GM18508 (cell line): ENCODE measurements at regions not wholly inside any gene's neighbourhood (a gene's known extent, or its start where the extent isn't known, plus 50 kb on each side); places are given as distances from the start of the nearest gene placed in this dataset.

Source experiments
- ATAC-seq: cut with Tn5 transposase; IDR thresholded peaks from one replicate; pipeline ENCODE4 v1.9.1; 2021; ENCODE audit warnings: moderate number of reproducible peaks; ENCODE audit not compliant: insufficient read depth, unreplicated experiment

DNA sequence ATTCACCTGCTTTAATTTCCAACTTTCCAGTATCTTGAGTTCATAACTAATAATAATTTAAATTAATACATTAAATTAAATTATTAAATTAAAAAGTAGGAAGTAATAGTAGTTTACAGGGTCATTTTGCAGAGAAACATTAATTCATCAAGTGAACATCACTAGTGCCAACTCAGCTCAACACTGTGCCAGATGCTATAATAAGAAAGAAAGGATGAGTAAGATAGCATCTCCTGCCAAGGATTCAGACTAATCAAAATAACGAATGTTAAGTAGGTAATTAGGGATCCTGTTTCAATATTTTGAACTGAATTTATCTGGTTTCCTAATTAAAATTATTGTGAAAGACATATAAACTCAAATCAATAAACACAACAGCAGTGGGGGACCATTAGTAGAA is 596.7 kb downstream of the SLC6A15 start:
- no peak for ATAC-seq

- ATAC-seq = no peak
Observed at GRCh38 chr12:84313323-84313675, 599.3 kb downstream of the SLC6A15 start.

- ATAC-seq = no peak
Observed at GRCh38 chr12:84308211-84308610, 604.4 kb downstream of the SLC6A15 start.

DNA sequence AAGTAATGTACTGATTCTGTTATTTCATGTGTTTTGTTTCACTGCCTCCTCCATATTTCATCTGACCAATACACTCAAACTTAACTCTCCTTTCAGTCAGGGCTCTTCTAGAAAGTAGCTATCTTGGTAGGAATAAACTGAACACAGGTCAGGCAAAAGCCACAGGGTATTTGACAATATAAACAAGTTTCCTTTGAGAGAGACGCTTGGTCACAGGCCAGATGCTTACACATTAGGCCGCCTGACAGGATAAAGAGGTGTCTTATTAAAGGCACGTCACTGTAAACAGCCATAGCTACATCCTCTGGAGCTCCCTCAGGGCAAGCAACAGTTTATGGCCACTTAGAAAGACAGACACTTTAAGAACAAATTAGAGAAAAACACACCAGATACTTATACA is 607.5 kb downstream of the SLC6A15 start:
- no peak for ATAC-seq

DNA sequence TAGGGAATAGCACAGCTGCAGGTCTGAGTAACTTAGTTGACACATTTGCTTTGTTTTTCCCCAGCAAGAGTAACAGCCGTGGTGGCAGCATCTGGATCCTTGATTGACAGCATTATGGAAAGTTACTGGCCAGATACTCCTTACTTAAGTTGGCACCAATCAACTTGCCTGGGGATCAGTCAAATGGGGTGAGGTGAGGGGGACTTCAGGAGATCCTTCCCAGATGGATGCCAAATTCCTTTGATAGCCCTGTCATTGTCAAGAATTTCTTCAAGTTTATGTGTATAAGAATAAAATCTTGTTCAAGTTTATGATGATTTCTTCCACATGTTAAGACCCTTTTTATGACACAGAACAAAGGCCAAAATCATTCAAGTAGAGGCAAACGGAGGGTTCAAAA is 618.4 kb downstream of the SLC6A15 start:
- no peak for ATAC-seq

- no peak for ATAC-seq
Observed at GRCh38 chr12:84290168-84290567, 622.4 kb downstream of the SLC6A15 start.

DNA sequence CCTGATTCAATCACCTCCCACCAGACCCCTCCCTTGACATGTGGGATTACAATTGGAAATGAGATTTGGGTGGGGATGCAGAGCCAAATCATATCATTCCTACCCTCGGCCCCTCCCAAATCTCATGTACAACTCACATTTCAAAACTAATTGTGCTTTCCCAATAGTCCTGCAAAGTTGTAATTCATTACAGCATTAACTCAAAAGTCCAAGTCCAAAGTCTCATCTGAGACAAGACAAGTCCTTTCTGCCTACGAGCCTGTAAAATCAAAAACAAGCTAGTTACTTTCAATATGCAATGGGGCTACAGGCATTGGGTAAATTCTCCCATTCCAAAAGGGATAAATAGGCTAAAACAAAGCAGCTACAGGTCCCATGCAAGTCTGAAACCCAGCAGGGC is 634.6 kb downstream of the SLC6A15 start:
- no peak for ATAC-seq

DNA sequence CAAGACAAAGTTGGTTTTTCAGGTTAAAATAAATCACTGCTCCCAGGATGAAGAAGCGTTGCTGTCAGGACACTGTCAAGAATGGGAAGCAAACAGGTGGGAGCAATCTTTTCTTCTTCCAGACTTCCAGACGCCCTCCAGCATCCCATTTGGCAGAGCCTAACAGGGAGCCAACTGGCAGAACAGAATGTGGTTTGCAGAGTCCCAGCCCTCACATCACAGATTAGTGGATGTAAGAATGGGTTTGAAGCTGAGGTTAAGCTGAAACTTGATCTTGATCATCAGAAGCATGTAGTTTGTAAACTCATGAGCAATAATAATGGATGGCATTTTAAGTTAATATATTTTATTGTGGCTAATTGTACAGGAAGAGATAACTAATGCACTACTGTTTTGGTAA is 636.4 kb downstream of the SLC6A15 start:
- no peak for ATAC-seq

GRCh38 chr12:84272324-84272723 is 640.3 kb downstream of the SLC6A15 start:
- ATAC-seq = no peak

- ATAC-seq = no peak
Observed at GRCh38 chr12:84270470-84271140, 642.0 kb downstream of the SLC6A15 start.

GRCh38 chr12:84247931-84248330 is 664.7 kb downstream of the SLC6A15 start:
- ATAC-seq = no peak

DNA sequence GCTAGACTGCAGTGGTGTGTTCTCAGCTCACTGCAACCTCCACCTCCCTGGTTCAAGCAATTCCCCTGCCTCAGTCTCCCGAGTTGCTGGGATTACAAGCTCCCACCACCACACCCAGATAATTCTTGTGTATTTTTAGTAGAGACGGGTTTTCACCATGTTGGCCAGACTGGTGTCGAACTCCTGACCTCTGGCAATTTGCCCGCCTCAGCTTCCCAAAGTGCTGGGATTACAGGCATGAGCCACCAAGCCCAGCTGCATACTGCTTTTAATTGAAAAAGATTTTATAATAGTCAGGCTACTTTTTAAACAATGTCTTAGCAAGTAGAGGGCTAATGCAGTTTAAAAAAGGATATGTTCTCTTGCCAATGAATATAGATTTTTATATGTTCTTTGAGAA is 668.9 kb downstream of the SLC6A15 start:
- ATAC-seq = no peak

DNA sequence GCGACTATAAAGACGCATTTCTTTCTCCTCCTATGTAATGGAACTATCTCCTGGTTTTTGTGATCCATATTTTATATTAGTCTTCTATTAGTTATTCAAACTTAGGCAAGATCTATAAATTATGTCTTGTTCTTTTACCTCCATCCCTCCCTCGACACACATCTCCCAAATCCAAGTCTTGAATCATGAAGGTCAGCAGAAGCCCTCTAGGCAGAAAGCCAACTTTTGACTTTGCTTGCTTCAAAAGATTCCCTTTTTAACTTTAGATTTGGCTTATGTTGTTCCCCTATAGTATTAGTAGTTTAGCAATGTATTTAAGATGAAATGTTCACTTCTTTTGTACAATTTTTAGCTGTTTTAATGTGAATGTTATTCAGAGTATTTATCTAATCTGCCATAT is 689.8 kb downstream of the SLC6A15 start:
- no peak for ATAC-seq

DNA sequence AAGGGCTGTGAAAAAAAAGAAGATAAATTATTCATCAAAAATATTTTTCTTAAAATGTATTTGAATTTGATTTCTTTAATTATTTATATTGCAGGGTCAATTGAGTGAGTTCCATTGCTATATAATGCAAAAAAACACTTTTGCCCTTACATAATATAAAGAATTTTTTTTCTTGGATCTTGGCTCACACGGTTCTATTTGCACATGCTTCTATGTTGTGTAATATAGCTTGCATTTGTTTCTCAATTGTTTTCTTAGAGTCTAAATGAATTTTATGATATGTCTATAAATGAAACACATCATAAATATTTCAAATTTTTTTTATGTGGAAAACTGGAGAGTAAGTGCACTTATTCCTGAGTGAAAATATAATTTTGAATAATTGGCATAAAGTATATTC is 694.2 kb downstream of the SLC6A15 start:
- no peak for ATAC-seq

GRCh38 chr12:84201976-84202375 is 710.6 kb downstream of the SLC6A15 start:
- ATAC-seq = no peak

DNA sequence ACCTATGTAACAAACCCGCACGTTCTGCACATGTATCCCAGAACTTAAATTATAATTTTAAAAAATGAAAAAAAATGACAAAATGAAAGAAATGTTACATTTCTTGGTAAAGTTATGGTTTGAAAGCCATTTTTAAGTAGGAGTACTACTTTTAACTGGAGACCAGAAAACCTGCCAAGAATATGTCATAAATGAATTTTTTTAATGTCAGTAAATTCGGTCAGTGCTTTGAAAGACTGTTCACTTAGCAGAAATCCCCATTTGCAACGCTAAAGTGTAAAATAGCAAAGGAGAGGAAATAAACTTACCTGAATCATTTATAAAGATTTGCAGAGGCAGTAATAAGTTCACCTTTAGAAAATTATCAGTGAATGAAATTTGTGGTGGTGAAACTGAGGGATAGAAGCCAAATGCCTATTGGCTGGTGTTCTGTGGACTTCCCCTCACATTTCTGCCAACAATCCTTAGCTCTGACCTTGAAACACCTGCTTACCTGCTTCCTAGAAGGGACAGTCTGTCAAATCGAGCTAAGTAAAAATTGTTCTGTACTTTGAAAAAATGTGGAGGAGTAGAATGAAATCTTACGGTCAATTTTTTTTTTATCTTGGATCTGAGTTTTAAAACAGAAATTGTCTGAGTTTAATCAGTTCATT is 714.2 kb downstream of the SLC6A15 start:
- no peak for ATAC-seq

DNA sequence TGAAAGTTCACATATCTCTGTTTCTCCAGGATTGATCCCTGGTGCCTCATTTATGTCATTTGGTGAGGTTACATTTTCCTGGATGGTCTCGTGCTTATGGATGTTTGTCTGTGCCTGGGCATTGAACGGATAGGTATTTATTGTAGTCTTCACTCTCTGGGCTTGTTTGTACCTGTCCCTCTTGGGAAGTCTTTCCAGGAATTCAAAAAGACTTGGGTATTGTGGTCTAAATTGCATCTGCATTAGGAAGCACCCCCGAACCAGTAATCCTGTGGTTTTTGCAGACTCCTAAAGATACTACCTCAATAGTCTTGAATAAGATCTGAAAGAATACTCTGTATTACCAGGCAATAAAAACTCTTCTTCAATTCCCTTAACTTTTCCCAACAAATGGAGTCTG is 720.8 kb downstream of the SLC6A15 start:
- ATAC-seq = no peak

DNA sequence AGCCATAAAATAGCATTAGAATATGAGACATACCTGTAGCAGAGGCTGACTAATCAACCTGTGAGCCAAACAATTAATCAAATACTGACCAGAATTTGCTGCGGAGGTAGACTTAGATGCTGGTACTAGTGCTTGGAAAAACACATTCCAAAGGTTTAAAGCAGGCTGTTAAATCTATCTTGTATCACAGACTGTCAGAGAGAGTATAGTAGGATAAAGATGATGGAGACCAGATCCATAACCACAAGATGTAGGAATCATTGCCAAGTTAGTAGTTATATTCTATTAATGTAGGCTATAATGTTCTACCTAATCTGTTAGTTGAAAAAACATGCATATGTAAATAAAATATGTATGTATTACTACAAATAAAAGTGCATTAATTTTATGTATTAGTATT is 726.2 kb downstream of the SLC6A15 start:
- no peak for ATAC-seq

DNA sequence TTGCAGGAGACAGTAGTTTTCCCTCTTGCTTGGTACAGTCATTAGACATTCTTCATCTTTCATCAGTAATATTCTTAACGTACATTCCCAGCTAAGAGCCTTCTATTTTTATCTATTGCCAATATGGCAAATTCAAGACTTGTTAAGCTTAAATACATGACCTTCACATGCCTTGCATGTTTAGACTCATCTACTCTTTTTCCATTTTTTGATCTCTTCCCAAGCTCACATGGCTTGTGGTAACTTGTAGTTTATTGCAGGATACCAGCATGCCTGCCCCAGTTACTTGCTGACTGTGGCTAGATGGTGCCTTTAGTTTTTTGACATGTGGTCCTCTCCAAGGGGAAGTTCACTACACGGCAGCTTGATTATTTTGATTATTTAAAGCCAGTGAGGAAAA is 729.0 kb downstream of the SLC6A15 start:
- no peak for ATAC-seq

DNA sequence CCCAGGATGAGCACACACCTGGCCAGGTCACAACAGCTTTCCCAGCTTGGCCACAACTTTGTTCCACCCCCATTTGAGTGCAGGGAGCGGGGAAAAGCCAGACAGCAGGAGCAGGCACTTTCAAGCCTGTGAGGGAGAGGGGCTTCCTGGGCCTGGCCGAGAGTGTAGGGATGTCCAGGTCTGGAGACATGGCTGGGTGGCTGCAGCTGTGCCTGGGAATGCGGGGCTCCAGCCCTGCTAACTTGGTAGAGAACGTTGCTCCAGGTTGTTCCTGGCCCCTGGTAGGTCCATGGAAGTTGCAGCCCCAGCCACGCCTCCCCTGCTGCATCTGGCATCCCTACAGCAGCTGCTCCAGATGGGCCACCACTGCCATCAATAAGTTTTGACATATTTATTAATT is 738.5 kb downstream of the SLC6A15 start:
- ATAC-seq = no peak

DNA sequence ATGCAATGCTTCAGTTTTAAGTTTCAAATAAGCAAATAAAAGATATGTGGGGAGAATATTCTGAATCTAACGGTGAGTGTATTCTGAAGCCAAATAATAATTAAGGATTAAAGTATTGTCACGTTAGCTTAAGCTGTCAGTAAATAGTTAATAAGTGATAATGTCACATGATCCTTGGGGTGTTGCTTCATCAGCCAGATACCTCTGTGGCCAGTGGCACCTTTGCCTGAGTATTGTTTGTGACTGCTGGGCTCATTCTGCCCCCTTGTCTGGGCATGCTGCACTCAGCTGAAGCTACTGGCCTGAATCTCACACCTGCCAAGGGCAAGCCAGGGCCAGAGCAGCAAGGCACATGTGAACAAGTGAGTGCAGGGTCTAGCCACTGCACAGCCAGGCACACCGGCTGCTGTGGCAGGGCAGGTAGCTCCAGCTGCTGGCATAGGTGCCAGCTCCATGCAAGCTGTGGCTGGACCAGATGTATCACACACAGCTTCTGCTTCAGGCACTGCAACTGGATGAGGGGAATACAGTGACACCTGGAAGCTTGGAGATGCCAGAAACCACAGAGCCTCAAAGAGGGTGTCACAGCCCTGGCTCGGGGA is 739.7 kb downstream of the SLC6A15 start:
- ATAC-seq = no peak

GRCh38 chr12:84166812-84167211 is 745.8 kb downstream of the SLC6A15 start:
- no peak for ATAC-seq
